ENCODE measurements at regions not wholly inside any gene's neighbourhood (a gene's known extent, or its start where the extent isn't known, plus 50 kb on each side); places are given as distances from the start of the nearest gene placed in this dataset.

DNA sequence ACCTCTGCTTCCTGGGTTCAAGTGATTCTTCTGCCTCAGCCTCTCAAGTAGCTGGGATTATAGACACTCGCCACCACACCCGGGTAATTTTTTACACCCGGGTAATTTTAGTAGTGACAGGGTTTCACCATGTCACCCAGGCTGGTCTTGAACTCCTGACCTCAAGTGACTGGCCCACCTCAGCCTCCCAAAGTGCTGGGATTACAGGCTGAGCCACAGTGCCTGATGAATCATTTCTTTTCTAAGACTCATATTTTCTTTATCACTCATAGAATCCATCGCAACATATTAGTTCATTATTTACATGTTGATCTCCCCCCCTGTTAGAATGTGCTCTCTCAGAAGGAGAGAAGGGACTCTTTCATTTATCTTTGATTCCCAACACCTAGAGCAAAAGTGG, 109.5 kb upstream of the PTPRG start:
- no peak for DNase-seq (ENCODE audit: low read depth, low spot score)
- FAIRE-seq: no peak
- Histone ChIP-seq H3K79me2 (ENCODE audit: control insufficient read depth, insufficient read depth, low read length) (no peaks in the 10 kb centered on the region), H3K27ac (ENCODE audit: insufficient read depth, low read depth, low read length) (no peak overlapping the region), H3K4me2 (ENCODE audit: insufficient read depth, low read length) (no peak overlapping the region), H3K4me3 (replicated peaks in 1 of 3; ENCODE audit: insufficient read depth in 1 of 3, low read depth in 1 of 3, low read length in 3 of 3) (no peak overlapping the region), H3K9me1 (replicated peaks; ENCODE audit: control insufficient read depth, extremely low read depth, insufficient read depth, low read length) (no peaks in the 10 kb centered on the region), H2AFZ (ENCODE audit: low read depth, low read length) (no peak overlapping the region), H4K20me1 (replicated peaks; ENCODE audit: control insufficient read depth, extremely low read depth, insufficient read depth, low read length) (no peaks in the 10 kb centered on the region), H3K4me1 (ENCODE audit: control insufficient read depth, extremely low read depth, insufficient read depth, low read length) (no peaks in the 10 kb centered on the region), H3K9ac (replicated peaks; ENCODE audit: extremely low read depth, insufficient read depth, low read length) (no peak overlapping the region), H3K27me3 (ENCODE audit: control insufficient read depth in 2 of 2, insufficient read depth in 2 of 2, low read length in 2 of 2) (no peaks in the 10 kb centered on the region), H3K36me3 (ENCODE audit: control insufficient read depth in 2 of 2, extremely low read depth in 1 of 2, insufficient read depth in 2 of 2, low read length in 2 of 2) (no peaks in the 10 kb centered on the region), H3K9me3 (replicated peaks; ENCODE audit: control insufficient read depth, insufficient read depth, low read length) (no peaks in the 10 kb centered on the region)
- BruUV-seq (replicated peaks): no TSS peak
- TF ChIP-seq, protein P1, sequence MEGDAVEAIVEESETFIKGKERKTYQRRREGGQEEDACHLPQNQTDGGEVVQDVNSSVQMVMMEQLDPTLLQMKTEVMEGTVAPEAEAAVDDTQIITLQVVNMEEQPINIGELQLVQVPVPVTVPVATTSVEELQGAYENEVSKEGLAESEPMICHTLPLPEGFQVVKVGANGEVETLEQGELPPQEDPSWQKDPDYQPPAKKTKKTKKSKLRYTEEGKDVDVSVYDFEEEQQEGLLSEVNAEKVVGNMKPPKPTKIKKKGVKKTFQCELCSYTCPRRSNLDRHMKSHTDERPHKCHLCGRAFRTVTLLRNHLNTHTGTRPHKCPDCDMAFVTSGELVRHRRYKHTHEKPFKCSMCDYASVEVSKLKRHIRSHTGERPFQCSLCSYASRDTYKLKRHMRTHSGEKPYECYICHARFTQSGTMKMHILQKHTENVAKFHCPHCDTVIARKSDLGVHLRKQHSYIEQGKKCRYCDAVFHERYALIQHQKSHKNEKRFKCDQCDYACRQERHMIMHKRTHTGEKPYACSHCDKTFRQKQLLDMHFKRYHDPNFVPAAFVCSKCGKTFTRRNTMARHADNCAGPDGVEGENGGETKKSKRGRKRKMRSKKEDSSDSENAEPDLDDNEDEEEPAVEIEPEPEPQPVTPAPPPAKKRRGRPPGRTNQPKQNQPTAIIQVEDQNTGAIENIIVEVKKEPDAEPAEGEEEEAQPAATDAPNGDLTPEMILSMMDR (IDR thresholded peaks at IDR 0.05; ENCODE audit: extremely low read depth in 1 of 2, insufficient read depth in 1 of 2, low read depth in 1 of 2, low read length in 2 of 2): no peak
- no peak for TF ChIP-seq JUN (IDR thresholded peaks at IDR 0.05; ENCODE audit: borderline replicate concordance, insufficient read depth, insufficient read length, low read depth)
- no peak for TF ChIP-seq GATA2 (IDR thresholded peaks at IDR 0.05; ENCODE audit: insufficient read depth, insufficient read length, low read depth, low read length)
- no peak for TF ChIP-seq EZH2 (IDR thresholded peaks at IDR 0.05; ENCODE audit: borderline replicate concordance, low read depth, low read length, severe bottlenecking)
- no peak for TF ChIP-seq POLR2AphosphoS5 (IDR thresholded peaks at IDR 0.05; ENCODE audit: insufficient read depth, low read depth, low read length)
- no peak for TF ChIP-seq MAX (IDR thresholded peaks at IDR 0.05; ENCODE audit: insufficient read depth, insufficient read length)
- no peak for TF ChIP-seq POLR2A (IDR thresholded peaks at IDR 0.05; ENCODE audit: low read depth, low read length)
- TF ChIP-seq FOS (IDR thresholded peaks at IDR 0.05; ENCODE audit: borderline replicate concordance, insufficient read depth, low read length): no peak
- intact Hi-C loops (cut with micrococcal nuclease) (no loop called here), dilution Hi-C loops (cut with MboI; ENCODE audit: extremely low pct_ligation_motif_present, low sequenced_read_pairs) (no loop called here)
- CTCF ChIA-PET: no interaction called here
- POLR2A ChIA-PET: no interaction called here

All from endothelial cell of umbilical vein (primary cell).